Duodenal mucosa (tissue), 2 donors: ENCODE measurements at regions not wholly inside any gene's neighbourhood (a gene's known extent, or its start where the extent isn't known, plus 50 kb on each side); places are given as distances from the start of the nearest gene placed in this dataset.

Experiments used
- H3K27ac ChIP-seq: one replicate; pipeline ENCODE4 v1.7.0; 2013; ENCODE audit warnings: low read depth, low read length
- H3K27me3 ChIP-seq, 2 donors: one replicate each; pipeline ENCODE4 v1.7.0; 2013; ENCODE audit warnings: low read length in 2 of 2, control low read depth in 1 of 2; ENCODE audit not compliant: insufficient read depth in 2 of 2, control insufficient read depth in 1 of 2
- H3K36me3 ChIP-seq, 2 donors: one replicate each; pipeline ENCODE4 v1.7.0; 2013; ENCODE audit warnings: low read length in 2 of 2, control low read depth in 1 of 2; ENCODE audit not compliant: insufficient read depth in 2 of 2, control insufficient read depth in 1 of 2
- H3K4me1 ChIP-seq, 2 donors: one replicate each; pipeline ENCODE4 v1.7.0; 2013; ENCODE audit warnings: low read length in 2 of 2, control low read depth in 1 of 2; ENCODE audit not compliant: insufficient read depth in 2 of 2, control insufficient read depth in 1 of 2
- H3K4me3 ChIP-seq, 2 donors: one replicate each; pipeline ENCODE4 v1.7.0; 2013; ENCODE audit warnings: low read length in 2 of 2, low read depth in 1 of 2
- H3K9ac ChIP-seq, 2 donors: one replicate each; pipeline ENCODE4 v1.7.0; 2013; ENCODE audit warnings: low read length in 2 of 2, low read depth in 1 of 2
- H3K9me3 ChIP-seq, 2 donors: one replicate each; pipeline ENCODE4 v1.7.0; 2013; ENCODE audit warnings: low read length in 2 of 2, control low read depth in 1 of 2; ENCODE audit not compliant: control insufficient read depth in 1 of 2

GRCh38 chr16:9411426-9411825, 320.0 kb downstream of the HAPSTR1 start:
- Histone ChIP-seq H3K4me1 (no peaks in the 10 kb centered on the region), H3K4me3 (no peak overlapping the region), H3K36me3 (no peaks in the 10 kb centered on the region), H3K27ac (no peak overlapping the region), H3K9me3 (no peaks in the 10 kb centered on the region), H3K27me3 (no peaks in the 10 kb centered on the region), H3K9ac (no peak overlapping the region)

GRCh38 chr16:9412031-9412914, 320.8 kb downstream of the HAPSTR1 start:
- Histone ChIP-seq H3K9me3 (peaks cover 0 to 4% of the 10 kb centered on the region in 2 donors), H3K4me3 (no peak overlapping the region), H3K36me3 (no peaks in the 10 kb centered on the region), H3K27me3 (no peaks in the 10 kb centered on the region), H3K27ac (no peak overlapping the region), H3K9ac (no peak overlapping the region), H3K4me1 (no peaks in the 10 kb centered on the region)

GRCh38 chr16:9412915-9413264, 321.4 kb downstream of the HAPSTR1 start:
- Histone ChIP-seq H3K9ac (no peak overlapping the region), H3K36me3 (no peaks in the 10 kb centered on the region), H3K27me3 (no peaks in the 10 kb centered on the region), H3K9me3 (peaks cover 0 to 4% of the 10 kb centered on the region in 2 donors), H3K4me3 (no peak overlapping the region), H3K27ac (no peak overlapping the region), H3K4me1 (no peaks in the 10 kb centered on the region)

GRCh38 chr16:9415545-9415944, 324.1 kb downstream of the HAPSTR1 start:
- no peaks in the 10 kb centered on the region for H3K27me3 ChIP-seq
- no peaks in the 10 kb centered on the region for H3K4me1 ChIP-seq
- no peak overlapping the region for H3K9ac ChIP-seq
- H3K4me3 ChIP-seq = no peak overlapping the region
- H3K36me3 ChIP-seq = no peaks in the 10 kb centered on the region
- no peak overlapping the region for H3K27ac ChIP-seq
- peaks cover 0 to 4% of the 10 kb centered on the region in 2 donors for H3K9me3 ChIP-seq

GRCh38 chr16:9417898-9418297, 326.5 kb downstream of the HAPSTR1 start:
- Histone ChIP-seq H3K4me1 (peaks cover 0 to 5% of the 10 kb centered on the region in 2 donors), H3K4me3 (no peak overlapping the region), H3K27me3 (no peaks in the 10 kb centered on the region), H3K36me3 (no peaks in the 10 kb centered on the region), H3K27ac (no peak overlapping the region), H3K9ac (no peak overlapping the region), H3K9me3 (peaks cover 0 to 4% of the 10 kb centered on the region in 2 donors)

- no peak overlapping the region for H3K9ac ChIP-seq
Measured at GRCh38 chr16:9419161-9419560, 327.7 kb downstream of the HAPSTR1 start.

GRCh38 chr16:9422762-9423513, 331.5 kb downstream of the HAPSTR1 start:
- Histone ChIP-seq H3K4me3 (no peak overlapping the region), H3K27ac (no peak overlapping the region), H3K9ac (no peak overlapping the region), H3K36me3 (no peaks in the 10 kb centered on the region), H3K27me3 (no peaks in the 10 kb centered on the region), H3K4me1 (peaks cover 0 to 5% of the 10 kb centered on the region in 2 donors), H3K9me3 (no peaks in the 10 kb centered on the region)

More at GRCh38 chr16:9419161-9419560, 327.7 kb downstream of the HAPSTR1 start:
- H3K27ac ChIP-seq = no peak overlapping the region
- H3K36me3 ChIP-seq = no peaks in the 10 kb centered on the region
- H3K9me3 ChIP-seq = peaks cover 0 to 4% of the 10 kb centered on the region in 2 donors
- peaks cover 0 to 5% of the 10 kb centered on the region in 2 donors for H3K4me1 ChIP-seq
- H3K27me3 ChIP-seq = no peaks in the 10 kb centered on the region
- no peak overlapping the region for H3K4me3 ChIP-seq

- H3K4me1 ChIP-seq = peaks cover 0 to 5% of the 10 kb centered on the region in 2 donors
- H3K27ac ChIP-seq = no peak overlapping the region
- no peaks in the 10 kb centered on the region for H3K9me3 ChIP-seq
- no peak overlapping the region for H3K4me3 ChIP-seq
- H3K9ac ChIP-seq = no peak overlapping the region
- H3K27me3 ChIP-seq = no peaks in the 10 kb centered on the region
- H3K36me3 ChIP-seq = no peaks in the 10 kb centered on the region
Measured at GRCh38 chr16:9425236-9425635, 333.8 kb downstream of the HAPSTR1 start.

- no peaks in the 10 kb centered on the region for H3K27me3 ChIP-seq
- no peaks in the 10 kb centered on the region for H3K36me3 ChIP-seq
- H3K4me1 ChIP-seq = no peaks in the 10 kb centered on the region
- no peak overlapping the region for H3K9ac ChIP-seq
- no peaks in the 10 kb centered on the region for H3K9me3 ChIP-seq
- no peak overlapping the region for H3K27ac ChIP-seq
- no peak overlapping the region for H3K4me3 ChIP-seq
Measured at GRCh38 chr16:9428355-9429005, 337.0 kb downstream of the HAPSTR1 start.
